ENCODE measurements at regions not wholly inside any gene's neighbourhood (a gene's known extent, or its start where the extent isn't known, plus 50 kb on each side); places are given as distances from the start of the nearest gene placed in this dataset.

- no peak for DNase-seq
- Histone ChIP-seq H3K4me1 (no peaks in the 10 kb centered on the region), H3K4me3 (replicated peaks in 1 of 3) (no peak overlapping the region), H3K27ac (no peak overlapping the region), H3K36me3 (no peaks in the 10 kb centered on the region), H3K27me3 (no peaks in the 10 kb centered on the region), H3K9me3 (no peaks in the 10 kb centered on the region)
- intact Hi-C loops (cut with DNase I), result no loop called here
- WGBS, 2 donors, result 65 to 77% methylated on average over 2 of the region's 2 CpGs
- TF ChIP-seq POLR2A (IDR thresholded peaks at IDR 0.05) (no peak), CTCF (IDR thresholded peaks at IDR 0.05) (no peak)
Measured at GRCh38 chr14:66037361-66037760, 448.8 kb upstream of the CCDC196 start.

- 55 to 75% methylated on average over 3 of the region's 3 CpGs for WGBS, 2 donors
- no peak for TF ChIP-seq CTCF (IDR thresholded peaks at IDR 0.05)
- TF ChIP-seq POLR2A (IDR thresholded peaks at IDR 0.05), result no peak
- Histone ChIP-seq H3K27ac (no peak overlapping the region), H3K9me3 (no peaks in the 10 kb centered on the region), H3K36me3 (no peaks in the 10 kb centered on the region), H3K4me1 (no peaks in the 10 kb centered on the region), H3K4me3 (replicated peaks in 1 of 3) (no peak overlapping the region), H3K27me3 (no peaks in the 10 kb centered on the region)
- DNase-seq, result no peak
- intact Hi-C loops (cut with DNase I), result no loop called here
Measured at GRCh38 chr14:66038212-66038611, 448.0 kb upstream of the CCDC196 start.

- intact Hi-C loops (cut with DNase I), result no loop called here
- TF ChIP-seq CTCF (IDR thresholded peaks at IDR 0.05), result no peak
- no peak for TF ChIP-seq POLR2A (IDR thresholded peaks at IDR 0.05)
- no peak for DNase-seq
- 63 to 67% methylated on average over 1 of the region's 1 CpG for WGBS, 2 donors
- no peak overlapping the region for H3K4me3 ChIP-seq (replicated peaks in 1 of 3)
- no peaks in the 10 kb centered on the region for H3K4me1 ChIP-seq
- no peaks in the 10 kb centered on the region for H3K27me3 ChIP-seq
- no peaks in the 10 kb centered on the region for H3K9me3 ChIP-seq
- no peak overlapping the region for H3K27ac ChIP-seq
- no peaks in the 10 kb centered on the region for H3K36me3 ChIP-seq
Measured at GRCh38 chr14:66038618-66039017, 447.6 kb upstream of the CCDC196 start.

GRCh38 chr14:66039495-66039894 lies 446.7 kb upstream of the CCDC196 start:
- intact Hi-C loops (cut with DNase I), result no loop called here
- Histone ChIP-seq H3K4me3 (replicated peaks in 1 of 3) (no peak overlapping the region), H3K36me3 (no peaks in the 10 kb centered on the region), H3K27me3 (no peaks in the 10 kb centered on the region), H3K4me1 (no peaks in the 10 kb centered on the region), H3K27ac (no peak overlapping the region), H3K9me3 (no peaks in the 10 kb centered on the region)
- TF ChIP-seq CTCF (IDR thresholded peaks at IDR 0.05) (no peak), POLR2A (IDR thresholded peaks at IDR 0.05) (no peak)
- no peak for DNase-seq

GRCh38 chr14:66041582-66041981 lies 444.6 kb upstream of the CCDC196 start:
- intact Hi-C loops (cut with DNase I), result no loop called here
- no peak overlapping the region for H3K27ac ChIP-seq
- no peak for DNase-seq
- WGBS, 2 donors, result 74 to 79% methylated on average over 6 of the region's 6 CpGs
- no peaks in the 10 kb centered on the region for H3K9me3 ChIP-seq
- no peaks in the 10 kb centered on the region for H3K27me3 ChIP-seq
- H3K4me1 ChIP-seq, result no peaks in the 10 kb centered on the region
- no peak overlapping the region for H3K4me3 ChIP-seq (replicated peaks in 1 of 3)
- no peak for TF ChIP-seq POLR2A (IDR thresholded peaks at IDR 0.05)
- TF ChIP-seq CTCF (IDR thresholded peaks at IDR 0.05), result no peak
- H3K36me3 ChIP-seq, result no peaks in the 10 kb centered on the region

All from thyroid gland (tissue), 4 donors.